WTC11 (cell line): ENCODE measurements at regions not wholly inside any gene's neighbourhood (a gene's known extent, or its start where the extent isn't known, plus 50 kb on each side); places are given as distances from the start of the nearest gene placed in this dataset.

Experiments
- ATAC-seq: fragments of 200-7000 bp; cut with Tn5 transposase; 2 replicates; pipeline ENCODE4 v1.10.0; 2021; ENCODE audit warnings: mild to moderate bottlenecking, moderate library complexity
- CTCF ChIA-PET: fragments of 300-600 bp; sonication (Branson Sonifier 250); formaldehyde crosslinking; loops from one replicate; lab custom pipeline; 2021; ENCODE audit warnings: antibody characterized with exemption; lab: Charles Lee
- POLR2A ChIA-PET: fragments of 350-600 bp; sonication (Branson Sonifier 250); formaldehyde crosslinking; loops from one replicate; lab custom pipeline; 2021; ENCODE audit warnings: antibody characterized with exemption; lab: Charles Lee
- DNase-seq: peaks from one replicate; pipeline ENCODE4 v3.0.0; 2021; ENCODE audit warnings: low spot score
- H3K27ac Mint-ChIP-seq: 2 replicates; pipeline ENCODE4 v1.8.0; 2021; ENCODE audit warnings: mixed read lengths
- H3K27me3 Mint-ChIP-seq: 2 replicates; pipeline ENCODE4 v1.8.0; 2021; ENCODE audit warnings: low read depth, mild to moderate bottlenecking, moderate library complexity, mixed read lengths
- H3K36me3 Mint-ChIP-seq: 2 replicates; pipeline ENCODE4 v1.8.0; 2021; ENCODE audit warnings: mixed read lengths
- H3K4me1 Mint-ChIP-seq: 2 replicates; pipeline ENCODE4 v1.8.0; 2022; ENCODE audit warnings: mixed read lengths
- H3K4me3 Mint-ChIP-seq: 2 replicates; pipeline ENCODE4 v1.8.0; 2021; ENCODE audit warnings: mild to moderate bottlenecking, moderate library complexity, mixed read lengths
- H3K9me3 Mint-ChIP-seq: 2 replicates; pipeline ENCODE4 v1.8.0; 2021; ENCODE audit warnings: mixed read lengths
- ARID4B ChIP-seq: sonication (generic); formaldehyde crosslinking; IDR thresholded peaks from 2 replicates; pipeline ENCODE4 v1.8.0; 2023; ENCODE audit warnings: missing genetic modification reagents, mild to moderate bottlenecking, borderline replicate concordance
- ATF6 ChIP-seq: sonication (generic); formaldehyde crosslinking; IDR thresholded peaks from 2 replicates; pipeline ENCODE4 v1.8.1; 2023; ENCODE audit warnings: mild to moderate bottlenecking, missing genetic modification reagents
- CBFB ChIP-seq: sonication (generic); formaldehyde crosslinking; IDR thresholded peaks from 2 replicates; pipeline ENCODE4 v1.8.1; 2022; ENCODE audit warnings: mild to moderate bottlenecking, low read depth, missing genetic modification reagents
- CDX4 ChIP-seq: fragments of 250-450 bp; sonication (Bioruptor Pico); IDR thresholded peaks from 2 replicates; pipeline ENCODE4 v1.9.0; 2021; ENCODE audit warnings: moderate library complexity, mild to moderate bottlenecking, inconsistent platforms, borderline replicate concordance
- E2F1 ChIP-seq: sonication (generic); formaldehyde crosslinking; IDR thresholded peaks from 2 replicates; pipeline ENCODE4 v1.8.0; 2022; ENCODE audit warnings: mild to moderate bottlenecking, missing genetic modification reagents
- FOXJ3 ChIP-seq: sonication (generic); formaldehyde crosslinking; IDR thresholded peaks from 2 replicates; pipeline ENCODE4 v1.9.0; 2021; ENCODE audit warnings: missing genetic modification reagents, mild to moderate bottlenecking, borderline replicate concordance
- HMGA2 ChIP-seq: fragments of 250-450 bp; sonication (Bioruptor Pico); IDR thresholded peaks from 2 replicates; pipeline ENCODE4 v1.4.0; 2021; ENCODE audit warnings: mild to moderate bottlenecking, moderate library complexity
- HMGXB4 ChIP-seq: sonication (generic); formaldehyde crosslinking; IDR thresholded peaks from 2 replicates; pipeline ENCODE4 v1.8.1; 2023; ENCODE audit warnings: mild to moderate bottlenecking, moderate library complexity, missing genetic modification reagents
- JUN ChIP-seq: sonication (generic); formaldehyde crosslinking; IDR thresholded peaks from 2 replicates; pipeline ENCODE4 v1.8.0; 2023; ENCODE audit warnings: mild to moderate bottlenecking, missing genetic modification reagents
- PRDM15 ChIP-seq: sonication (generic); formaldehyde crosslinking; IDR thresholded peaks from 2 replicates; pipeline ENCODE4 v1.8.0; 2022; ENCODE audit warnings: missing genetic modification reagents
- SMAD4 ChIP-seq: sonication (generic); formaldehyde crosslinking; IDR thresholded peaks from 2 replicates; pipeline ENCODE4 v1.8.0; 2022; ENCODE audit warnings: mild to moderate bottlenecking, missing genetic modification reagents
- STAT6 ChIP-seq: sonication (generic); formaldehyde crosslinking; conservative IDR thresholded peaks from 2 replicates; pipeline ENCODE4 v1.8.1; 2023; ENCODE audit warnings: mild to moderate bottlenecking, low read depth, missing genetic modification reagents, moderate library complexity
- USF2 ChIP-seq: sonication (generic); formaldehyde crosslinking; IDR thresholded peaks from 2 replicates; pipeline ENCODE4 v1.8.1; 2023; ENCODE audit warnings: mild to moderate bottlenecking, missing genetic modification reagents, moderate library complexity
- ZBTB43 ChIP-seq: sonication (generic); formaldehyde crosslinking; IDR thresholded peaks from 2 replicates; pipeline ENCODE4 v1.8.1; 2023; ENCODE audit warnings: mild to moderate bottlenecking, missing genetic modification reagents
- ZMAT4 ChIP-seq: fragments of 250-450 bp; sonication (Bioruptor Pico); IDR thresholded peaks from 2 replicates; pipeline ENCODE4 v1.9.0; 2021; ENCODE audit warnings: mild to moderate bottlenecking
- ZNF263 ChIP-seq: sonication (generic); formaldehyde crosslinking; IDR thresholded peaks from 2 replicates; pipeline ENCODE4 v1.8.1; 2022; ENCODE audit warnings: low read depth, mild to moderate bottlenecking, moderate library complexity, missing genetic modification reagents
- ZNF396 ChIP-seq: fragments of 250-450 bp; sonication (Bioruptor Pico); IDR thresholded peaks from 2 replicates; pipeline ENCODE4 v1.8.0; 2021; ENCODE audit warnings: mild to moderate bottlenecking, moderate library complexity, borderline replicate concordance

GRCh38 chr15:91783451-91783850 is 70.1 kb upstream of the SLCO3A1 start:
- Mint-ChIP-seq H3K27ac (no peak overlapping the region), H3K36me3 (no peaks in the 10 kb centered on the region), H3K9me3 (no peaks in the 10 kb centered on the region; the same call in 1 of the 2 replicates), H3K4me3 (no peak overlapping the region), H3K4me1 (no peaks in the 10 kb centered on the region), H3K27me3 (no peaks in the 10 kb centered on the region)
- POLR2A ChIA-PET = no interaction called here
- no peak for DNase-seq
- CTCF ChIA-PET = no interaction called here
- ATAC-seq = no peak
- TF ChIP-seq HMGA2 (no peak), ZNF263 (no peak), ZNF396 (no peak), ZBTB43 (CRISPR knock-in tag) (no peak), JUN (CRISPR knock-in tag) (no peak), PRDM15 (CRISPR knock-in tag) (no peak), HMGXB4 (CRISPR knock-in tag) (no peak), ARID4B (no peak), CBFB (CRISPR knock-in tag) (no peak), USF2 (CRISPR knock-in tag) (no peak), SMAD4 (CRISPR knock-in tag) (no peak), STAT6 (CRISPR knock-in tag) (no peak), ZMAT4 (CRISPR knock-in tag) (no peak), CDX4 (no peak), E2F1 (CRISPR knock-in tag) (no peak), ATF6 (CRISPR knock-in tag) (no peak), FOXJ3 (no peak)
